Activated T-helper 1 cell treated with anti-CD3 and anti-CD28 coated beads, Interleukin-12 subunit alpha, Interleukin-12 subunit beta, Interleukin-2, Interleukin-4 antibody, amounts not matched to agents 30 ng/mL and 10 ng/mL and 1 ng/mL, durations not matched to agents 14 hours and 24 hours and 36 hours (primary cell): ENCODE measurements at regions not wholly inside any gene's neighbourhood (a gene's known extent, or its start where the extent isn't known, plus 50 kb on each side); places are given as distances from the start of the nearest gene placed in this dataset.

Experiments used
- DNase-seq: peaks from one replicate; pipeline ENCODE4 v3.0.0; 2021; ENCODE audit warnings: low spot score
- H3K27ac Mint-ChIP-seq: one replicate; pipeline ENCODE4 v1.8.0; 2021; ENCODE audit warnings: mild to moderate bottlenecking, mixed read lengths
- H3K27me3 Mint-ChIP-seq: one replicate; pipeline ENCODE4 v1.8.0; 2022; ENCODE audit warnings: mild to moderate bottlenecking, moderate library complexity, mixed read lengths; ENCODE audit not compliant: insufficient read depth
- H3K36me3 Mint-ChIP-seq: one replicate; pipeline ENCODE4 v1.8.0; 2021; ENCODE audit warnings: low read depth, mixed read lengths
- H3K4me1 Mint-ChIP-seq: one replicate; pipeline ENCODE4 v1.8.0; 2021; ENCODE audit warnings: low read depth, mixed read lengths
- H3K4me3 Mint-ChIP-seq: one replicate; pipeline ENCODE4 v1.8.0; 2021; ENCODE audit warnings: mild to moderate bottlenecking, moderate library complexity, mixed read lengths
- H3K9me3 Mint-ChIP-seq: one replicate; pipeline ENCODE4 v1.8.0; 2021; ENCODE audit warnings: mixed read lengths
- intact Hi-C: fragments of 100-400 bp; cut with micrococcal nuclease; formaldehyde crosslinking; loops from one replicate; pipeline ENCODE4 v1.15.1; 2024

- H3K27me3 Mint-ChIP-seq, result peaks cover 4% of the 10 kb centered on the region
- H3K9me3 Mint-ChIP-seq, result no peaks in the 10 kb centered on the region
Observed at GRCh38 chr3:23111797-23112196, 91.3 kb upstream of the UBE2E2 start.

GRCh38 chr3:23112491-23112890 lies 90.6 kb upstream of the UBE2E2 start:
- intact Hi-C loops, result no loop called here
- no peaks in the 10 kb centered on the region for H3K9me3 Mint-ChIP-seq
- H3K27me3 Mint-ChIP-seq, result peaks cover 4% of the 10 kb centered on the region
- H3K4me1 Mint-ChIP-seq, result no peaks in the 10 kb centered on the region
- H3K36me3 Mint-ChIP-seq, result no peaks in the 10 kb centered on the region
- no peak overlapping the region for H3K4me3 Mint-ChIP-seq
- no peak for DNase-seq
- no peak overlapping the region for H3K27ac Mint-ChIP-seq

More at GRCh38 chr3:23111797-23112196, 91.3 kb upstream of the UBE2E2 start:
- no peaks in the 10 kb centered on the region for H3K36me3 Mint-ChIP-seq
- H3K4me3 Mint-ChIP-seq, result no peak overlapping the region
- intact Hi-C loops, result no loop called here
- DNase-seq, result no peak
- no peak overlapping the region for H3K27ac Mint-ChIP-seq
- H3K4me1 Mint-ChIP-seq, result no peaks in the 10 kb centered on the region

GRCh38 chr3:23113455-23114171 lies 89.5 kb upstream of the UBE2E2 start:
- Mint-ChIP-seq H3K9me3 (no peaks in the 10 kb centered on the region), H3K27me3 (peaks cover 4% of the 10 kb centered on the region), H3K4me3 (no peak overlapping the region), H3K36me3 (no peaks in the 10 kb centered on the region), H3K27ac (no peak overlapping the region), H3K4me1 (no peaks in the 10 kb centered on the region)
- intact Hi-C loops, result no loop called here
- no peak for DNase-seq

- H3K27me3 Mint-ChIP-seq, result peaks cover 4% of the 10 kb centered on the region
- H3K27ac Mint-ChIP-seq, result no peak overlapping the region
- no peak for DNase-seq
- no peak overlapping the region for H3K4me3 Mint-ChIP-seq
- no peaks in the 10 kb centered on the region for H3K36me3 Mint-ChIP-seq
- intact Hi-C loops, result no loop called here
- no peaks in the 10 kb centered on the region for H3K4me1 Mint-ChIP-seq
- no peaks in the 10 kb centered on the region for H3K9me3 Mint-ChIP-seq
Observed at GRCh38 chr3:23114432-23114831, 88.7 kb upstream of the UBE2E2 start.

- no peak for DNase-seq
- H3K27ac Mint-ChIP-seq, result no peak overlapping the region
- intact Hi-C loops, result no loop called here
Observed at GRCh38 chr3:23115171-23115877, 87.8 kb upstream of the UBE2E2 start.

GRCh38 chr3:23116081-23116837 lies 86.9 kb upstream of the UBE2E2 start:
- no peak overlapping the region for H3K4me3 Mint-ChIP-seq
- H3K36me3 Mint-ChIP-seq, result no peaks in the 10 kb centered on the region
- H3K9me3 Mint-ChIP-seq, result no peaks in the 10 kb centered on the region
- no peak overlapping the region for H3K27ac Mint-ChIP-seq
- DNase-seq, result no peak
- no peaks in the 10 kb centered on the region for H3K4me1 Mint-ChIP-seq
- intact Hi-C loops, result no loop called here
- H3K27me3 Mint-ChIP-seq, result peaks cover 9% of the 10 kb centered on the region

More at GRCh38 chr3:23115171-23115877, 87.8 kb upstream of the UBE2E2 start:
- peaks cover 4% of the 10 kb centered on the region for H3K27me3 Mint-ChIP-seq
- no peak overlapping the region for H3K4me3 Mint-ChIP-seq
- no peaks in the 10 kb centered on the region for H3K9me3 Mint-ChIP-seq
- H3K36me3 Mint-ChIP-seq, result no peaks in the 10 kb centered on the region
- no peaks in the 10 kb centered on the region for H3K4me1 Mint-ChIP-seq

GRCh38 chr3:23117856-23118255 lies 85.3 kb upstream of the UBE2E2 start:
- no peaks in the 10 kb centered on the region for H3K4me1 Mint-ChIP-seq
- H3K36me3 Mint-ChIP-seq, result no peaks in the 10 kb centered on the region
- H3K27me3 Mint-ChIP-seq, result peaks cover 9% of the 10 kb centered on the region
- no peak for DNase-seq
- no peak overlapping the region for H3K27ac Mint-ChIP-seq
- intact Hi-C loops, result no loop called here
- no peaks in the 10 kb centered on the region for H3K9me3 Mint-ChIP-seq
- H3K4me3 Mint-ChIP-seq, result no peak overlapping the region

- Mint-ChIP-seq H3K27me3 (no peaks in the 10 kb centered on the region), H3K36me3 (no peaks in the 10 kb centered on the region), H3K4me3 (no peak overlapping the region), H3K4me1 (no peaks in the 10 kb centered on the region), H3K27ac (no peak overlapping the region), H3K9me3 (no peaks in the 10 kb centered on the region)
- intact Hi-C loops, result no loop called here
- no peak for DNase-seq
Observed at GRCh38 chr3:23127196-23127595, 75.9 kb upstream of the UBE2E2 start.

GRCh38 chr3:23128655-23129054 lies 74.5 kb upstream of the UBE2E2 start:
- Mint-ChIP-seq H3K9me3 (no peaks in the 10 kb centered on the region), H3K4me1 (no peaks in the 10 kb centered on the region), H3K4me3 (no peak overlapping the region), H3K27ac (no peak overlapping the region), H3K36me3 (no peaks in the 10 kb centered on the region), H3K27me3 (no peaks in the 10 kb centered on the region)
- intact Hi-C loops, result no loop called here
- DNase-seq, result no peak

- H3K4me3 Mint-ChIP-seq, result no peak overlapping the region
- H3K27me3 Mint-ChIP-seq, result no peaks in the 10 kb centered on the region
- H3K4me1 Mint-ChIP-seq, result no peaks in the 10 kb centered on the region
- no peak for DNase-seq
- no peaks in the 10 kb centered on the region for H3K36me3 Mint-ChIP-seq
- intact Hi-C loops, result no loop called here
- H3K9me3 Mint-ChIP-seq, result no peaks in the 10 kb centered on the region
- H3K27ac Mint-ChIP-seq, result no peak overlapping the region
Observed at GRCh38 chr3:23129117-23129516, 74.0 kb upstream of the UBE2E2 start.

GRCh38 chr3:23129817-23130216 lies 73.3 kb upstream of the UBE2E2 start:
- H3K27me3 Mint-ChIP-seq, result no peaks in the 10 kb centered on the region
- H3K27ac Mint-ChIP-seq, result no peak overlapping the region
- no peak overlapping the region for H3K4me3 Mint-ChIP-seq
- H3K4me1 Mint-ChIP-seq, result no peaks in the 10 kb centered on the region
- no peak for DNase-seq
- intact Hi-C loops, result no loop called here
- no peaks in the 10 kb centered on the region for H3K36me3 Mint-ChIP-seq
- no peaks in the 10 kb centered on the region for H3K9me3 Mint-ChIP-seq

GRCh38 chr3:23130406-23130805 lies 72.7 kb upstream of the UBE2E2 start:
- intact Hi-C loops, result no loop called here
- Mint-ChIP-seq H3K4me3 (no peak overlapping the region), H3K27ac (no peak overlapping the region), H3K36me3 (no peaks in the 10 kb centered on the region), H3K27me3 (no peaks in the 10 kb centered on the region), H3K9me3 (no peaks in the 10 kb centered on the region), H3K4me1 (no peaks in the 10 kb centered on the region)
- DNase-seq, result no peak
